GM13977 (cell line): ENCODE measurements at regions not wholly inside any gene's neighbourhood (a gene's known extent, or its start where the extent isn't known, plus 50 kb on each side); places are given as distances from the start of the nearest gene placed in this dataset.

Experiments
- DNase-seq: peaks from one replicate; pipeline ENCODE4 v3.0.0; 2012; ENCODE audit warnings: low spot score
- in situ Hi-C: fragments of 300-500 bp; cut with MboI; formaldehyde crosslinking; loops from one replicate; pipeline ENCODE4 v1.12.0; 2022; ENCODE audit warnings: low sequenced_read_pairs, low pct_unique_long_range_greater_than_20kb, mixed read lengths, inconsistent platforms; ENCODE audit not compliant: unreplicated experiment
- TF ChIP-seq, protein P1 (sequence below): IDR thresholded peaks from 2 replicates; pipeline ENCODE4 v1.5.1; 2012; ENCODE audit warnings: mild to moderate bottlenecking, control low read depth; ENCODE audit not compliant: insufficient read depth; ENCODE audit errors: extremely low read depth, missing control alignments

DNA sequence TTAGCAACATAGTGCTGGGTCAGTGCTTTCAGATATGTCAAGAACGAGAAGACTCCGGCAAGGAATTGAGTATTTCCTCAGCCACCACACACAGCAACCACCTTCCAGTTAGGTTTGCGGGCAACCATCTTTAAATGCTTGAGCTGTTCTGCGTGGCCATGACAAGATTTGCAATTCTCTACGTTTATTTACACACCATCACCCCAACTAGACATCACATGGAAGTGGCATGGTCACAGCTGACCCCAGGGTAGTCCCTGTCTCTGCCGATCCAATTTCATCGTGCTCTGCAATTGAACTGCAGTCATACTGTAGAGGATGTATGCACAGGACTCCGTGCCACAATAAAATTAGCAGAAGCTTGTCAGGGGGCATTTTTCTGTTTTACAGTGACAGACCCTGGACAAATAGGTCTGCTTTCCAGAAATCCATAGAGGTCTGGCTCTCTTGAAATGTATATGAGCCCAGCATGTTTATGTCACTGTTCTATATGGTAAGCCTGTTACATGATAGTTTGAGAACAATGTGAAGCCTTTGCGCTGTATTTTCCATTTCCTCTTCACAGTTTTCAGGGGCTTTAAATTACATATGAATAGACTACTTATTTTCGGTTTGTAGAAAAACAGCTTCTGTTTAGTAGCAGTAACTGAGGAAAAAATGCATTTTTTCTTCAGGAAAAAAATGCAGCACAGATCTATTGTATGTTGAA lies 605.2 kb downstream of the NR4A2 start:
- in situ Hi-C loops = no loop called here

DNA sequence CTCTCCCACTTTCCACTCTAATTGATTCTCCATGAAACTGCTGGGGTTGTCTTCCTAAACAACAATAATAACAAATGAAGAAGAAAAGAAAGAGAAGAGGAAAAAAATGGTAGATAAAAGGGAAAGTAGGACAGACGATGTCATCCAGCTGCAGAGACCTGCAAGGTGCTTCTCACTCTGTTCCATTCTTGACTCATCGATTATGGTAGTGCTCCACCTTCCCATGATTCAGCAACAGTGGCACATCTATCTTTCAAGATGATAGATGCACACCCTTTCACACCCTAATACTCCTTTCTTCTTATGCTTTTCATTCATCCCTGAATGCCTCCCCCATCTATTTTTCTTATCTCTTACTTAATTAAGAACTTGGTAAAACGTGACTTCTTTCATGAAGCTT lies 610.2 kb downstream of the NR4A2 start:
- in situ Hi-C loops = no loop called here
- TF ChIP-seq, protein P1, sequence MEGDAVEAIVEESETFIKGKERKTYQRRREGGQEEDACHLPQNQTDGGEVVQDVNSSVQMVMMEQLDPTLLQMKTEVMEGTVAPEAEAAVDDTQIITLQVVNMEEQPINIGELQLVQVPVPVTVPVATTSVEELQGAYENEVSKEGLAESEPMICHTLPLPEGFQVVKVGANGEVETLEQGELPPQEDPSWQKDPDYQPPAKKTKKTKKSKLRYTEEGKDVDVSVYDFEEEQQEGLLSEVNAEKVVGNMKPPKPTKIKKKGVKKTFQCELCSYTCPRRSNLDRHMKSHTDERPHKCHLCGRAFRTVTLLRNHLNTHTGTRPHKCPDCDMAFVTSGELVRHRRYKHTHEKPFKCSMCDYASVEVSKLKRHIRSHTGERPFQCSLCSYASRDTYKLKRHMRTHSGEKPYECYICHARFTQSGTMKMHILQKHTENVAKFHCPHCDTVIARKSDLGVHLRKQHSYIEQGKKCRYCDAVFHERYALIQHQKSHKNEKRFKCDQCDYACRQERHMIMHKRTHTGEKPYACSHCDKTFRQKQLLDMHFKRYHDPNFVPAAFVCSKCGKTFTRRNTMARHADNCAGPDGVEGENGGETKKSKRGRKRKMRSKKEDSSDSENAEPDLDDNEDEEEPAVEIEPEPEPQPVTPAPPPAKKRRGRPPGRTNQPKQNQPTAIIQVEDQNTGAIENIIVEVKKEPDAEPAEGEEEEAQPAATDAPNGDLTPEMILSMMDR = no peak
- no peak for DNase-seq

More for the DNA sequence above, 605.2 kb downstream of the NR4A2 start:
- TF ChIP-seq, protein P1 = no peak
- no peak for DNase-seq

DNA sequence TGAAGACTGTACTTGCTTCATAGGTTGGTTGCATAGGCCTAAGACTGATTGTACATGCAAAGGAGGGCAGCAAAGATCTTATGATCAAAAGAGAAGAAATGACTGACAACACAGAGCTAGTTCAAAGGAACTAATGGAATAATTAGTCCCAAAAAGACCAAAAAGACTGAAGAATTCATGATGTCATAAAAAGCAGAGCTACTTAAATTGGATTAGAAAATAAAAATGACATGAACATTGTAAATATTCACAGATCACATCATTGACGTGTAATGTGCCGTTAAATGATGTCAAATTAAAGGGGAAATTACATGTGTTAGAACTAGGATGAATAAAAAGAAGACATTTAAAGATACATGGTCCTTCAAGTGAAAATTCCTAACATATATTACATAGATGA lies 616.8 kb downstream of the NR4A2 start:
- TF ChIP-seq, protein P1 = no peak
- in situ Hi-C loops = no loop called here

DNA sequence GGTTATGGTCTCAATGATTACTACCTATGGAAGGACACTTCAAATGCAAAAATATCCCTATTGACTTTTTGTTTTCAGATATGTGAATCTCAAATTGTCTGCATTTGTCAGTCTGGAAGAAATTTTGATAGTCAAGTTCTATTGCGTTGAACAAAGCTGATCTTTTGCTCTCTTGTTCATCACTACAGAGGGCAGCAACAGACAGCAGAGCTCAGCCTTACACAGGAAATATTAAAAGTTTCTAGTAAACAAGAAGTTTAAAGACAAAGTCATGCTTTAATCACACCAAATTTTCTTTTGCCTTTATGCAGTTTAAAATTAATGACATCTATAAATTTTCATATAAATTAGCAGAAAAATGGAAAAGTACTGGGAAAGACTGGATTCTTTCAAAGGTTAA lies 617.5 kb downstream of the NR4A2 start:
- DNase-seq = no peak
- TF ChIP-seq, protein P1 = no peak
- in situ Hi-C loops = no loop called here

More for the DNA sequence above, 616.8 kb downstream of the NR4A2 start:
- DNase-seq = no peak

DNA sequence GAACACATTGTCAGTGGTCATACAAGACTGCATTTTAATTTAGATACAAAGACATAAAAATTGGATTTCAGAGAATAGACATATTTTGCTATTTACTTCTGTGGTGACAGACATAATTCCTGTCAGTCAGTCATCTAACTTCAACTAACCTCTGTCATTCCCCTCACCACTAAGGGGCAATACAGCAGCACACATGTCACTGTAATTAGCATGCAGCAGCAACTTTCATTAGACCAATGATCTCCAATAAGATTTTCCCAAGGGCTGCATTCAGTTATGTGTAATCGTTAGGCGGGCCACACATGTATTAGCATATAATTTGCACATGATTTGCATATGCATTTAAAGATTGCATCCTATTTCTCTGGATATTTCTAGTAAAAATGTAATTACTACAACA lies 624.5 kb downstream of the NR4A2 start:
- DNase-seq = no peak
- in situ Hi-C loops = no loop called here
- TF ChIP-seq, protein P1 = no peak

DNA sequence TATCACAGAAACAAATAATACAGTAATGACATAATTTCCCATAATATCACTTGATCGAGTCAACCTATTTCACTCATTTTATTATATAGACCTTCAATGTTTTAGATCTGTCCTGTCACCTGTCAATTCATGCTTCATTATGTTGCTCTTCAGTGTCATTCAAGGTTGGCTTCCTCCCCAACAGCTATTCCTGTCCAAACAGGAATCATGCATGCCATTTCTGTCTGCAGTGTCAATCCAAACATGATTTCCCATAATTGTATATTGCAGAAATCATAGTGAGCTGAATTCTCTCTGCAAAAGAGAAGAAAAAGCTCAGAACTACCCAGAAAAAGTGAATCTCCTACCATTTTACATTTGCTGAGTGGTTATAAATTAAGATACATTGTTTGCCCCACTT lies 628.6 kb downstream of the NR4A2 start:
- DNase-seq = no peak
- TF ChIP-seq, protein P1 = no peak
- in situ Hi-C loops = no loop called here
